ENCODE measurements at regions not wholly inside any gene's neighbourhood (a gene's known extent, or its start where the extent isn't known, plus 50 kb on each side); places are given as distances from the start of the nearest gene placed in this dataset.
A peak's percentile ranks its signal among the peaks of the same experiment; 100 is the strongest.
"Not testable (repeated sequence)": the region's sequence is repeated elsewhere in the genome, so short reads cannot be mapped to it uniquely, and the experiment has no call there.

DNA sequence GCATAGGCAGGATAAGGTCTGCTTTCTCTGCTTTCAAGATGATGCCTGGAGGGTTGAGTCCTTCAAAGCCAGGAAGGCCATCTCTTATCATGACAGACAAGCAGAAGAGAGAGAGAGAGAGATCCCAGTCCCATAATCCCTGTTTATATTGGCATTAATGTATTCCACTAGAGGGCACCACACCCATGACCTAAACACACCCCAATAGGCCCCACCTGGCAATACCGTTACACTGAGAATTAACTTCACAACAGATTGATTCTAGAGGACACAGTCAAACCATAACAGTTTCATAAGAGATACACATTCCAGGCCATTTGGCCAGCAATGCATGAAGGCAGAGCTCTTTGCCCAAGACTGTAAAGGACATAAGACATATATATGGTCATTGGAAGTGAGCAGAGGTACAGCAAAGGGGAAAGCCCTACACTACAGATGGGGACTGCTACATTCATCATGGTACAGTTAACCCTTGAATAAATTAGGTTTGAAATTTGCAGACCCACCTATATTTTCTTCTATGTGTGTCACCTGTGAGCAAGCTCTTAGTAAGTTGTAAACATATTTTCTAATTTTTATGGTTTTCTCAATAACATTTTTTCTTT is 1516.1 kb downstream of the RPIA start:
- peak; percentile 59 for DNase-seq (ENCODE audit: low spot score)
- TF ChIP-seq, protein P1, sequence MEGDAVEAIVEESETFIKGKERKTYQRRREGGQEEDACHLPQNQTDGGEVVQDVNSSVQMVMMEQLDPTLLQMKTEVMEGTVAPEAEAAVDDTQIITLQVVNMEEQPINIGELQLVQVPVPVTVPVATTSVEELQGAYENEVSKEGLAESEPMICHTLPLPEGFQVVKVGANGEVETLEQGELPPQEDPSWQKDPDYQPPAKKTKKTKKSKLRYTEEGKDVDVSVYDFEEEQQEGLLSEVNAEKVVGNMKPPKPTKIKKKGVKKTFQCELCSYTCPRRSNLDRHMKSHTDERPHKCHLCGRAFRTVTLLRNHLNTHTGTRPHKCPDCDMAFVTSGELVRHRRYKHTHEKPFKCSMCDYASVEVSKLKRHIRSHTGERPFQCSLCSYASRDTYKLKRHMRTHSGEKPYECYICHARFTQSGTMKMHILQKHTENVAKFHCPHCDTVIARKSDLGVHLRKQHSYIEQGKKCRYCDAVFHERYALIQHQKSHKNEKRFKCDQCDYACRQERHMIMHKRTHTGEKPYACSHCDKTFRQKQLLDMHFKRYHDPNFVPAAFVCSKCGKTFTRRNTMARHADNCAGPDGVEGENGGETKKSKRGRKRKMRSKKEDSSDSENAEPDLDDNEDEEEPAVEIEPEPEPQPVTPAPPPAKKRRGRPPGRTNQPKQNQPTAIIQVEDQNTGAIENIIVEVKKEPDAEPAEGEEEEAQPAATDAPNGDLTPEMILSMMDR (conservative IDR thresholded peaks at IDR 0.05; ENCODE audit: low read depth), result peak; percentile 11; the same call in 1 of the 2 replicates
- H3K27ac ChIP-seq, result no peak overlapping the region
- ChIA-PET CTCF (no interaction called here), POLR2A (ENCODE audit: low non-redundant PET) (no interaction called here)

DNA sequence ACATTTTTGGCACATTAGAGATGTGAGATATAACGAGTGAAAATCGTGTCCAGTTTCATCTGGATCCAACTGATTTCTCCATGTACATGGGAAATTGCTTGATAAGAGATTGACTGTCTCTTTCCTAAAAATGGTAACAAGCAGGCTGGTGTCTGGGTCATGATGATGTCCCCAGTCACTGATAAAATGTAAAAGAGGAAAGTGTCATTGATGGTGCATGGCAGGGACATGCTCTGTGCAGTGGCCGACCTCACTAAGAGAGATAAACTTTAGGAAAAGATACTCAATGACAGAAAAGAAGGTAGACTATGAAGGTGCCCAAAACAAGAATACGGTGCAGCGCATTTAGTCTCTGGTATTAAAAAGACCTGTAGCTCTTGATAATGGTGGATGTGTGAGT is 1517.5 kb downstream of the RPIA start:
- ChIA-PET CTCF (no interaction called here), POLR2A (ENCODE audit: low non-redundant PET) (no interaction called here)
- H3K27ac ChIP-seq, result no peak overlapping the region
- TF ChIP-seq, protein P1 (conservative IDR thresholded peaks at IDR 0.05; ENCODE audit: low read depth), result no peak
- DNase-seq (ENCODE audit: low spot score), result no peak

DNA sequence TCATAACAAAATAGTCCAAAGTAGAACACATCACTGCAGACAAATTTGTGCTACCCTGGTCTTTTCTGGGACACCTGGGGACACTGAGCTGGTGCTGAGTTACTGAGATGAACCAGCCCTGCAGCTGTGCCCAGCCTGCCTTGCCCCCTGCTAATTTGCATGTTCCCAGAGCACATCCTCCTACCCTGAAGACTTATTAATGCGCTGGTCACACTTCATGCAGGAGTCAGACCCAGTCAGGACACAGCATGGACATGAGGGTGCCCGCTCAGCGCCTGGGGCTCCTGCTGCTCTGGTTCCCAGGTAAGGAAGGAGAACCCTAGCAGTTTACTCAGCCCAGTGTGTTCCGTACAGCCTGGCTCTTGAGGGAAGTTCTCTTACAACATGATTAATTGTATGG is 1518.3 kb downstream of the RPIA start:
- ChIA-PET POLR2A (ENCODE audit: low non-redundant PET) (no interaction called here), CTCF (no interaction called here)
- no peak for DNase-seq (ENCODE audit: low spot score)
- no peak overlapping the region for H3K27ac ChIP-seq
- TF ChIP-seq, protein P1 (conservative IDR thresholded peaks at IDR 0.05; ENCODE audit: low read depth), result no peak

DNA sequence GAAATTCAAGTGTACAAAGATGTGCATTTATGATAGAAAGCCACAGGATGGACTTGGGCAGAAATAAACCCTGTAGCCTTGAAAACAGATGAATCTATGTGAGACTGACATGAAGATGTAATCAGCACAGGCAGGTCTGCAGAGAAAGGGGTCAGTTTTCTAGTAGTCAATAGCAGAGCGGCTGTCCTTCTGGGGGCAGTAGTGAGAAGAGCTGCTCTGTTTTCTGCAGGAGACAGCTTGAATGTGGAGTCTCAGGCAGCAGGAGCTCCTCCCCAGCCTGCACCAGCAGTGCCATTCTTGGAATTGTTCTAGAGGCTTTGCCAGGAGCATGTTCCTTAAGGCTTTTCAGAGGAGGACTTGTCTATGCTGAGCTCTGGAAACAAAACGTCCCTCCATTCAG is 1524.4 kb downstream of the RPIA start:
- DNase-seq (ENCODE audit: low spot score); CTCF ChIA-PET; POLR2A ChIA-PET (ENCODE audit: low non-redundant PET); H3K27ac ChIP-seq: not testable (repeated sequence)

DNA sequence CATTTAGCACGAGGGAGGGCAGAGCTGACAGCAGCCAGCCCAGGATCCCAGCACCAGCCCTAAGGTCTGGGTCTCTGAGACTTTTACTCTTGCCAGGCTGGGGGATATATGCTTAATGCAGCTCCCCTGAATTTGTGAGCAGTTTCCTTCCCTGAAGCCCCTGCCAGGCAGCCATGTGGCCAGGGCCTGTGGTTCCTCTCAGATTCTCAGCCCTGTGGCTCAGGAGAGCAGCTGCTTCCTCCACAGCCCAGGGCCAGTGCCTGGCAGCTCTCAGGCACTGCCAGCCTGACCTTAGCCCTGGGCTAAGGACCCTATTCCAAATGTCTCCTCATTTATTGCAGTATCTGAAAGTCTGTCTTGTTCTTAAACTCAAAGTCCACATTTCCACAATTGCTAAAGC is 1525.3 kb downstream of the RPIA start:
- POLR2A ChIA-PET (ENCODE audit: low non-redundant PET); DNase-seq (ENCODE audit: low spot score); CTCF ChIA-PET; H3K27ac ChIP-seq: not testable (repeated sequence)

DNA sequence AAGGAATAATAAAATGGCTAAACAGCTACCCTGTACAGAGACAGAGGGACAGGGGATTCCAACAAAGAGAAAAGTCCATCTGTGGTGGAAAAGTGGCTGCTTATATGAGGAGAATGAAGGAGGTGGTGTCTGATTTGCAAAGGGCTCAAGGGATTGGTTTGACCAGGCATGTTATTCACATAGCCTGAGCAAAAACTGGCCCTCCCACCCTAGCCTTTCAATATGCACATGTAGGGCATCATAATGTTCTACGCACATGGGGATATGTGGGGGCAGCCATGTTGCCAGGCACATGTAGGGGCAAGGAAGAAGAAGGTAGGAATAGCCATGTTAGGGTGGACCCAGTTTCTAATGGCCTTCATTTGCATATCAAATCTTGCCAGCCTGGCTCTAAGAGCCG is 1527.1 kb downstream of the RPIA start:
- CTCF ChIA-PET; POLR2A ChIA-PET (ENCODE audit: low non-redundant PET); DNase-seq (ENCODE audit: low spot score); H3K27ac ChIP-seq: not testable (repeated sequence)

DNA sequence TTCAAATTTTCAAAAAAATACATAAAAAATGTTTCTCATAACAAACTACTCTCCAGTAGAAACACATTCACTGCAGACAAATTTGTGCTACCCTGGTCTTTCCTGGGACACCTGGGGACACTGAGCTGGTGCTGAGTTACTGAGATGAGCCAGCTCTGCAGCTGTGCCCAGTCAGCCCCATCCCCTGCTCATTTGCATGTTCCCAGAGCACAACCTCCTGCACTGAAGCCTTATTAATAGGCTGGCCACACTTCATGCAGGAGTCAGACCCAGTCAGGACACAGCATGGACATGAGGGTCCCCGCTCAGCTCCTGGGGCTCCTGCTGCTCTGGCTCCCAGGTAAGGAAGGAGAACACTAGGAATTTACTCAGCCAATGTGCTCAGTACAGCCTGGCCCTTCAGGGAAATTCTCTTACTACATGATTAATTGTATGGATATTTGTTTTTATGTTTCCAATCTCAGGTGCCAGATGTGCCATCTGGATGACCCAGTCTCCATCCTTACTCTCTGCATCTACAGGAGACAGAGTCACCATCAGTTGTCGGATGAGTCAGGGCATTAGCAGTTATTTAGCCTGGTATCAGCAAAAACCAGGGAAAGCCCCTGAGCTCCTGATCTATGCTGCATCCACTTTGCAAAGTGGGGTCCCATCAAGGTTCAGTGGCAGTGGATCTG is 1529.3 kb downstream of the RPIA start:
- H3K27ac ChIP-seq; CTCF ChIA-PET; DNase-seq (ENCODE audit: low spot score): not testable (repeated sequence)

DNA sequence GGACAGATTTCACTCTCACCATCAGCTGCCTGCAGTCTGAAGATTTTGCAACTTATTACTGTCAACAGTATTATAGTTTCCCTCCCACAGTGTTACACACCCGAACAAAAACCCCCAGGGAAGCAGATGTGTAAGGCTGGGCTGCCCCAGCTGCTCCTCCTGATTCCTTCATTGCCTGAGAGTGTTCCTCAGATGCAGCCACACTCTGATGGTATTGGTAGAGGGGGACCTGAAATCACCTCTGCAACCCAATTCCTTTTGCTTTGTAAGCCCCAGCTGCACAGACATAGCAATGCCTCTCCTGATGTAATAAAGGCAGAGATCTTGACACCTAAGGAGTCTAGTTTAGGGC is 1529.8 kb downstream of the RPIA start:
- CTCF ChIA-PET, result no interaction called here
- no peak for DNase-seq (ENCODE audit: low spot score)
- no peak overlapping the region for H3K27ac ChIP-seq
- TF ChIP-seq, protein P1 (conservative IDR thresholded peaks at IDR 0.05; ENCODE audit: low read depth), result no peak
- POLR2A ChIA-PET (ENCODE audit: low non-redundant PET), result no interaction called here

More for the DNA sequence above, 1529.3 kb downstream of the RPIA start:
- POLR2A ChIA-PET (ENCODE audit: low non-redundant PET), result not testable (repeated sequence)

DNA sequence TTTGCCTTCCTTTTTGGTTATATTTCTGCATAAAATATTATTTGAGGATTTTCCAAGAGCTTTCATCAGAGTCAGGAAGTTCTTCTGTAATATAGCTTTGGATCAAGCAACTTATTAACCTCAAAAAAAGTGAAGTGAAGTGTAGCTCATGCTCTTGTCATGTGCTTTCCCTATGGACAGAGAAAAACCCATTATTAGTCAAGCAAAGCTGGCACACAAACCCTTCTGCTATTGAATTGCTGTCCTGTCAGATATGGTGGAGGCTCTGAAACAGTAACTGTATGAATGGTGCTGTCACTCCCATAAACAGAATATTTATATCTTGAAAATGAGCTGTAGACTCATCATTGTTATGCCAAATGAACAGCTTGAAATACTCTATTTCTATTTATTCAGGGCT is 1533.3 kb downstream of the RPIA start:
- POLR2A ChIA-PET (ENCODE audit: low non-redundant PET); DNase-seq (ENCODE audit: low spot score); H3K27ac ChIP-seq; CTCF ChIA-PET: not testable (repeated sequence)

DNA sequence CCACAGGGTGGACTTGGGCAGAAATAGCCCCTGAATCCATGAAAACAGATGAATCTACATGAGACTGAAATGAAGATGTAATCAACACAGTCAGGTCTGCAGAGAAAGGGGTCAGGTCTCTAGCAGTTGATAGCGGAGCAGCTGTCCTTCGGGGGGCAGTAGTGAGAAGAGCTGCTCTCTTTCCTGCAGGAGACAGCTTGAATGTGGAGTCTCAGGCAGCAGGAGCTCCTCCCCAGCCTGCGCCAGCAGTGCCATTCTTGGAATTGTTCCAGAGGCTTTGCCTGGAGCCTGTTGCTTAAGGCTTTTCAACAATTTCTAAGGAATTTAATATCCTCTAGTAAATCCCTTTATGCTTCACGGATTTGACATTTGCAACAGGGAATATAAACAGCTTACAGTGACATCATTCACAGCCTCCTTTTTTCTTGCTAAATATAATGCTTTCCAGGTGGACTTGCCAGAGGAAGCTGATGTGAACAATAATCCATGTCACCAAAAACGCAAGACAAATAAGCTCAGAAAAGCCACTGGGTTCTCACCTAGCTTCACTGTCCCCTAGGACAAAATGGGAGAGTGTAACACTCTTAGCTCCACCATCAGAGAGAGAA is 1535.1 kb downstream of the RPIA start:
- DNase-seq (ENCODE audit: low spot score); CTCF ChIA-PET; POLR2A ChIA-PET (ENCODE audit: low non-redundant PET); H3K27ac ChIP-seq: not testable (repeated sequence)

DNA sequence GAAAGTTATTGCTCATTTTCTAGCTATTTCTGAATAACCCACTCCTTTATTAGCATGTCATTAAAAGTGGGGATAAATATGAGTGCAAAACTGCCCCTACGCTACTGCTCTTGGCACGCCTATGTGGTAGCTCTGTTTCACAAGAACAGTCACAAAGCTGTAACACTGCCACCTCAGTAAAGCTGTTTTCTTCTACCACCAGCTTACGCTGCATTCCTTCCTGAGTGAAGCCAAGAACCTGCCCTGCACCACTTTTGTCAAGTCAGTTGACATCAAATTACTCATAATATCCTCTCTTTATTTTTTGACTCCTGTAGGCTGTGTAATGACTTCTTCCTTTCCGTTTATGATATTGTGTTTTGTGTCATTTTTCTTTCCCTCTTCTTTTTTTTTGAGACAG is 1539.7 kb downstream of the RPIA start:
- H3K27ac ChIP-seq; CTCF ChIA-PET; DNase-seq (ENCODE audit: low spot score); POLR2A ChIA-PET (ENCODE audit: low non-redundant PET): not testable (repeated sequence)

DNA sequence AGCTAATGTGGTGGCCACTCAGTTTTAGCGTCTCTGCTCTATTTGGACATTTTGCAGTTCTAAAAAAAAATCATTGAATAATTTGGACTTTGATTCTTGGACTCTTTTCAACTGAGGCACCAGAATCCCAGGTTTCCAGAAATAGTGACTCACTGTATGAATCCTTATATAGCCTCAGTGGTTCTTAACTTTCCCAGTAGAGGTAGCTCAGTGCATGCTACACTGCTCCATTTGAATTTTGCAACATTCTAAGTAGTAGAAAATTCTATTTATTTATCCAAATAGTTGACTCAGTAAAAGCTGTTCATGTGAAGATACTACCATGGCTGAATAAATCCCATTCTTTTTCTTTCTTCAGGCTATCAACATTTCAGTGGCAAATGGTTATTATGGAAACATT is 1544.0 kb downstream of the RPIA start:
- DNase-seq (ENCODE audit: low spot score); POLR2A ChIA-PET (ENCODE audit: low non-redundant PET); CTCF ChIA-PET; H3K27ac ChIP-seq: not testable (repeated sequence)

DNA sequence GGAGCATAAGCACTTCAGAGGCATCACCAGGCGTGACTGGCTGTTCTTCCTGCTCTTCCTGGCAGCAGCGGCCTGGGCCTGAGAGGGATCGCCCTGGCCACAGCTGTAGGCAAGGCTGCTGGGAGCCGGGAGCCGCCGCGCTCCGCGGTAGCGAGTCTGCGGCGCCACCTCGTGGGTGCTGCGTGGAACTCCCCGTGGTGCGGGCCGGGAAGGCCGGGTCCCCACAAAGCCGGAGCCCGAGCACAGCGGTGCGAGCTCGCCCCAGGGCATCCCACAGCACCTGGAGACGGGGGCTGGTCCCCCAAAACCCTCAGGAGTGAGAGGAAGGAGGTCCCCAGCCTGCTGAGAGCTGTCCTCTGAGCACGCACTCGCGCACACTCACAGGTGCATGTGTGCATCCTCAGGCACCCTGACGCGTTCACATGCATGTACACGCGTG is 1546.5 kb downstream of the RPIA start:
- H3K27ac ChIP-seq; CTCF ChIA-PET; DNase-seq (ENCODE audit: low spot score); POLR2A ChIA-PET (ENCODE audit: low non-redundant PET): not testable (repeated sequence)
